ENCODE measurements at regions not wholly inside any gene's neighbourhood (a gene's known extent, or its start where the extent isn't known, plus 50 kb on each side); places are given as distances from the start of the nearest gene placed in this dataset.

- no peak for TF ChIP-seq CTCF (optimal IDR thresholded peaks at IDR 0.05 in 1 of 3, IDR thresholded peaks at IDR 0.05 in 1 of 3, conservative IDR thresholded peaks at IDR 0.05 in 1 of 3; ENCODE audit: extremely low read depth in 1 of 3, insufficient read depth in 2 of 3, low read length in 3 of 3)
- TF ChIP-seq EZH2 (IDR thresholded peaks at IDR 0.05; ENCODE audit: low read length) = no peak
- Histone ChIP-seq H3K4me3 (ENCODE audit: control insufficient read depth in 2 of 3, extremely low read depth in 1 of 3, insufficient read depth in 2 of 3, low read depth in 1 of 3, low read length in 3 of 3) (no peak overlapping the region), H2AFZ (ENCODE audit: control insufficient read depth, low read length) (no peak overlapping the region), H3K79me2 (ENCODE audit: control insufficient read depth, insufficient read depth, low read length) (no peaks in the 10 kb centered on the region), H3K9me3 (ENCODE audit: control insufficient read depth, low read depth, low read length) (peaks cover 2% of the 10 kb centered on the region), H3K4me2 (ENCODE audit: control insufficient read depth, extremely low read depth, insufficient read depth, low read depth, low read length) (no peak overlapping the region), H3K36me3 (ENCODE audit: control insufficient read depth in 2 of 2, extremely low read depth in 1 of 2, insufficient read depth in 2 of 2, low read length in 2 of 2) (no peaks in the 10 kb centered on the region), H3K9ac (ENCODE audit: control insufficient read depth, extremely low read depth, insufficient read depth, low read length) (no peak overlapping the region), H3K4me1 (ENCODE audit: control insufficient read depth, extremely low read depth, insufficient read depth, low read length) (no peaks in the 10 kb centered on the region), H3K27ac (ENCODE audit: control insufficient read depth, insufficient read depth, low read length) (no peak overlapping the region), H3K27me3 (ENCODE audit: control insufficient read depth, extremely low read depth, insufficient read depth, low read length) (no peaks in the 10 kb centered on the region), H4K20me1 (ENCODE audit: control insufficient read depth, extremely low read depth, insufficient read depth, low read length) (no peaks in the 10 kb centered on the region), H3K9me1 (ENCODE audit: control insufficient read depth, extremely low read depth, insufficient read depth, low read length) (no peaks in the 10 kb centered on the region)
- FAIRE-seq = no peak
- dilution Hi-C loops (cut with MboI; ENCODE audit: extremely low pct_ligation_motif_present, low sequenced_read_pairs) = no loop called here
- no peak for DNase-seq (ENCODE audit: low read depth, low spot score)
Observed at GRCh38 chrX:34873500-34874225, 68.9 kb upstream of the FAM47B start.

GRCh38 chrX:34874763-34875162 is 67.8 kb upstream of the FAM47B start:
- H3K36me3 ChIP-seq (ENCODE audit: control insufficient read depth in 2 of 2, extremely low read depth in 1 of 2, insufficient read depth in 2 of 2, low read length in 2 of 2) = no peaks in the 10 kb centered on the region
- no peaks in the 10 kb centered on the region for H3K27me3 ChIP-seq (ENCODE audit: control insufficient read depth, extremely low read depth, insufficient read depth, low read length)
- TF ChIP-seq CTCF (optimal IDR thresholded peaks at IDR 0.05 in 1 of 3, IDR thresholded peaks at IDR 0.05 in 1 of 3, conservative IDR thresholded peaks at IDR 0.05 in 1 of 3; ENCODE audit: extremely low read depth in 1 of 3, insufficient read depth in 2 of 3, low read length in 3 of 3) = no peak
- TF ChIP-seq EZH2 (IDR thresholded peaks at IDR 0.05; ENCODE audit: low read length) = no peak
- no peak overlapping the region for H3K4me3 ChIP-seq (ENCODE audit: control insufficient read depth in 2 of 3, extremely low read depth in 1 of 3, insufficient read depth in 2 of 3, low read depth in 1 of 3, low read length in 3 of 3)
- DNase-seq (ENCODE audit: low read depth, low spot score) (no peak), FAIRE-seq (no peak)
- H3K4me1 ChIP-seq (ENCODE audit: control insufficient read depth, extremely low read depth, insufficient read depth, low read length) = no peaks in the 10 kb centered on the region
- no peak overlapping the region for H3K4me2 ChIP-seq (ENCODE audit: control insufficient read depth, extremely low read depth, insufficient read depth, low read depth, low read length)
- H2AFZ ChIP-seq (ENCODE audit: control insufficient read depth, low read length) = no peak overlapping the region
- no peaks in the 10 kb centered on the region for H3K79me2 ChIP-seq (ENCODE audit: control insufficient read depth, insufficient read depth, low read length)
- no peaks in the 10 kb centered on the region for H3K9me1 ChIP-seq (ENCODE audit: control insufficient read depth, extremely low read depth, insufficient read depth, low read length)
- dilution Hi-C loops (cut with MboI; ENCODE audit: extremely low pct_ligation_motif_present, low sequenced_read_pairs) = no loop called here
- no peak overlapping the region for H3K27ac ChIP-seq (ENCODE audit: control insufficient read depth, insufficient read depth, low read length)
- peaks cover 2% of the 10 kb centered on the region for H3K9me3 ChIP-seq (ENCODE audit: control insufficient read depth, low read depth, low read length)
- H3K9ac ChIP-seq (ENCODE audit: control insufficient read depth, extremely low read depth, insufficient read depth, low read length) = no peak overlapping the region
- no peaks in the 10 kb centered on the region for H4K20me1 ChIP-seq (ENCODE audit: control insufficient read depth, extremely low read depth, insufficient read depth, low read length)
